HFFc6 (cell line): ENCODE measurements at regions not wholly inside any gene's neighbourhood (a gene's known extent, or its start where the extent isn't known, plus 50 kb on each side); places are given as distances from the start of the nearest gene placed in this dataset.

Experiments
- DNase-seq: peaks from one replicate; pipeline ENCODE4 v3.0.0-alpha.2; 2018
- H3K27ac Mint-ChIP-seq: 2 replicates; pipeline ENCODE4 v1.8.0; 2020; ENCODE audit warnings: mild to moderate bottlenecking, mixed read lengths
- H3K27me3 Mint-ChIP-seq: 2 replicates; pipeline ENCODE4 v1.8.0; 2021; ENCODE audit warnings: mild to moderate bottlenecking, moderate library complexity, mixed read lengths; ENCODE audit not compliant: insufficient read depth
- H3K36me3 Mint-ChIP-seq: 2 replicates; pipeline ENCODE4 v1.8.0; 2021; ENCODE audit warnings: low read depth, mixed read lengths
- H3K4me1 Mint-ChIP-seq: 2 replicates; pipeline ENCODE4 v1.8.0; 2020; ENCODE audit warnings: low read depth, mixed read lengths
- H3K4me3 Mint-ChIP-seq: 2 replicates; pipeline ENCODE4 v1.8.0; 2020; ENCODE audit warnings: mild to moderate bottlenecking, moderate library complexity, mixed read lengths
- H3K9me3 Mint-ChIP-seq: 2 replicates; pipeline ENCODE4 v1.8.0; 2020; ENCODE audit warnings: mild to moderate bottlenecking, mixed read lengths
- TF ChIP-seq, protein P1 (sequence below): fragments of 200-600 bp; sonication (generic); IDR thresholded peaks from 2 replicates; pipeline ENCODE4 v1.5.0; 2021; ENCODE audit warnings: antibody characterized with exemption, mild to moderate bottlenecking

DNA sequence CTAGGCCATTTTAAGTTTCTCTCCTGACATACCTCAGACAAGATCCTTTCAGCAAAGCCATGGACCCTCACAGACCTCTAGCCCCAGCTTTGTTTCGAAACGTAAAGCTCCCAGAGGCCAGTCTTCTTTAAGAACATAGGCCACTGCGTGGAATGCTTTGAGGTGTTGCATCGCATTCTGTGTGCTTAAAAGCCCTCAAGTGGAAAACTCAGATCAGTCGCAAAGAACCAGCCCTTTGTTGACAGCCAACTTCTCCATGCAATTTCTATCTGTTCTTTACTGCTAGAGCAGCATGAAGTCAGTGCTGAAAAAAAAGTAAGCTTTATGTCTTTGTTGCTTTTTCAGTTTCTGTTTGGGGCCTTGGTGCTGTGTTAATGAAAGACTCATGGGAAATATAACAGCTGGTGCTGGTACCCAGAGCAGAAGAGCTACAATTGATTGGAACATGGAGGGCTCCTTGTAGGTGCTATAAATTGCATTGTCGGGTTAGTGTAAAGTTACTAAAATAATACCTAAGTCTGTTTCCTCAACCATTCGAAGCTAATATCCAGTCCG is 142.6 kb downstream of the MAP3K7 start:
- H3K4me3 Mint-ChIP-seq = no peak overlapping the region
- TF ChIP-seq, protein P1, sequence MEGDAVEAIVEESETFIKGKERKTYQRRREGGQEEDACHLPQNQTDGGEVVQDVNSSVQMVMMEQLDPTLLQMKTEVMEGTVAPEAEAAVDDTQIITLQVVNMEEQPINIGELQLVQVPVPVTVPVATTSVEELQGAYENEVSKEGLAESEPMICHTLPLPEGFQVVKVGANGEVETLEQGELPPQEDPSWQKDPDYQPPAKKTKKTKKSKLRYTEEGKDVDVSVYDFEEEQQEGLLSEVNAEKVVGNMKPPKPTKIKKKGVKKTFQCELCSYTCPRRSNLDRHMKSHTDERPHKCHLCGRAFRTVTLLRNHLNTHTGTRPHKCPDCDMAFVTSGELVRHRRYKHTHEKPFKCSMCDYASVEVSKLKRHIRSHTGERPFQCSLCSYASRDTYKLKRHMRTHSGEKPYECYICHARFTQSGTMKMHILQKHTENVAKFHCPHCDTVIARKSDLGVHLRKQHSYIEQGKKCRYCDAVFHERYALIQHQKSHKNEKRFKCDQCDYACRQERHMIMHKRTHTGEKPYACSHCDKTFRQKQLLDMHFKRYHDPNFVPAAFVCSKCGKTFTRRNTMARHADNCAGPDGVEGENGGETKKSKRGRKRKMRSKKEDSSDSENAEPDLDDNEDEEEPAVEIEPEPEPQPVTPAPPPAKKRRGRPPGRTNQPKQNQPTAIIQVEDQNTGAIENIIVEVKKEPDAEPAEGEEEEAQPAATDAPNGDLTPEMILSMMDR = no peak
- peaks cover 4% of the 10 kb centered on the region for H3K27me3 Mint-ChIP-seq
- H3K9me3 Mint-ChIP-seq = no peaks in the 10 kb centered on the region
- H3K27ac Mint-ChIP-seq = no peak overlapping the region
- no peak for DNase-seq
- no peaks in the 10 kb centered on the region for H3K4me1 Mint-ChIP-seq
- no peaks in the 10 kb centered on the region for H3K36me3 Mint-ChIP-seq

DNA sequence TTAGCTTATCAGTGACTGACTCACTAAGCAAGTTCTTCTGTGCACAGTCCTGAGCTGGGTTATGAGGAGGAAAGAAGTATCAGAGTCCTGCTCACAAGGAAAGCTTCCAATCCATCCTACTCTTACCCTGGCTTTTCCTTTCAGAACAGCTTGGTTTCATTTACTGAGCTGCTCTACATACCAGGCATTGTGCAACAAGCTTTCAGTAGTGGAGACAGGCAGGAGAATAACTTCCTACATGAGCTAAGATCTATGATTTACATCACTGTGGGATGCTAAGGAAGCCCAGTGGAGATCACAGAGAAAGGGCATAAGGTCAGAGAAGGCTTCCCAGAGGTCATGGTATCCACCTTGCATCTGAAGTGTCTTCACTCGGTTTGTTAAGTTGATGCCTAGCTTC is 144.5 kb downstream of the MAP3K7 start:
- Mint-ChIP-seq H3K4me1 (no peaks in the 10 kb centered on the region), H3K9me3 (no peaks in the 10 kb centered on the region), H3K27ac (no peak overlapping the region), H3K36me3 (no peaks in the 10 kb centered on the region), H3K4me3 (no peak overlapping the region), H3K27me3 (peaks cover 4% of the 10 kb centered on the region)
- TF ChIP-seq, protein P1 = no peak
- DNase-seq = no peak

DNA sequence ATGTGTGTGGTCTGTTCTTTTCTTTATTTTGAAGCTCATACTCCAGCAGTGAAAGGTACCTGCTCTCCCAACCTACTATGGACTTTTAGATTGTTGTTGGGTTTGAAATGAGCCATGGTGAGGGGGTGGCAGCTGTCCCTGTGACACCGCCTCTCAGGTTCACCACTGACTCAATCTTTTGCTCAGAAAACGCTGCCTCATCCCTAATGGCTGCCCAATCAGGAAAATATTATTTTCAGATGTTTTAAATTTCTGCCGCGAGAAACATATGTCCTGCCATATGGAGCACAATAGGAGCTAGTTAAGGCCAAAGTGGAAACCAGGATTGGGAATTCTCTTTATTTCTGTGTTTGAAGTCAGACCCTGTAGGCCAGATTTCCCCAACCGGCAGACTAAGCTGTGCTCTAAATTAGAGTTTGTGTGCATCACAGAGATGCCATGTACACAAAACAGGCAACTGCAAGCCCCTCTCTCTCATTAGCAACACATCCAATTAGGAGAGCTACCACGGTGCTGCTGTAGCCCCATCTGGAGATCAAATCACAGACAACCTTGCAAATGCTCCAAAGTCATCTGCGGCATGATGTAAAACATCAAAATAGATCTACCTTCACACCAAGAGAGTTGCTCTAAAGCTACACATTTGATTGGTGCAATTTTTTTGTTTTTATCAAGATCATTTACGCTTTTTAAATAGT is 144.1 kb upstream of the BACH2 start:
- peaks cover 4% of the 10 kb centered on the region for H3K27me3 Mint-ChIP-seq
- DNase-seq = no peak
- H3K9me3 Mint-ChIP-seq = no peaks in the 10 kb centered on the region
- H3K27ac Mint-ChIP-seq = no peak overlapping the region
- H3K36me3 Mint-ChIP-seq = no peaks in the 10 kb centered on the region
- H3K4me3 Mint-ChIP-seq = no peak overlapping the region
- TF ChIP-seq, protein P1 = no peak
- no peaks in the 10 kb centered on the region for H3K4me1 Mint-ChIP-seq

DNA sequence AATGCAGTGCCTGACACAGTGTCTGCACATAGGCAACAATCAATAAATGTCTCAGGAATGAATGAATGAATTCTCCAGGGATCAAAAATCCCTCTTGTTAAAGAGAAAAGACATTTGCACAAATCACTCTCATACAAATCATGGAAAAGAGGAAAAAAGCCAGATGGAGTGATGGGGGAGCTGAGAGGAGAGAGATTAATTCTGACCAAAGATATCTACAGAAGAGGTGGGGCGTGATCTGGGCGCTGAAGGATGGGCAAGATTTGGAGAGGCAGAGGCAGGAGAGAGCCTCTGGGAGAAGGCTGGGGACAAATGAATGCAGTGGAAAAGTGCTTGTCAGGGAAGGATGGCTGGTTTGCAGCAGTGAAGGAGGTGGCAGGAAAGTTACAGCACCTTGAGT is 142.9 kb upstream of the BACH2 start:
- TF ChIP-seq, protein P1 = no peak

DNA sequence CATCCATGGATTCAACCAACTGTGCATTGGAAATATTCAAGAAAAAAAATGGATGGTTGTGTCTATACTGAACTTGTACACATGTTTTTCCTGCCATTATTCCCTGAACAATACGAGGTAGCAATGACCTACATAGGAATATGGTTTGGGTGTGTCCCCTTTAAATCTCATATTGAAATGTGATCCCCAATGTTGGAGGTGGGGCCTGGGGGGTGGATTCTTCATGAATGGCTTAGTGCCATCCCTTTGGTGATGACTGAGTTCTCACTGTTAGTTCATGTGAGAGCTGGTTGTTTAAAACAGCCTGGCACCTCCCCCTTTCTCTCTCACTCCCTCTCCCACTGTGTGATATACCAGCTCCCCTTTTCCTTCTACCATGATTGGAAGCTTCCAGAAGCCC is 139.8 kb upstream of the BACH2 start:
- Mint-ChIP-seq H3K27me3 (no peaks in the 10 kb centered on the region), H3K36me3 (no peaks in the 10 kb centered on the region), H3K4me1 (no peaks in the 10 kb centered on the region), H3K4me3 (no peak overlapping the region), H3K27ac (no peak overlapping the region), H3K9me3 (no peaks in the 10 kb centered on the region)
- DNase-seq = no peak
- TF ChIP-seq, protein P1 = no peak

More for the DNA sequence above, 142.9 kb upstream of the BACH2 start:
- Mint-ChIP-seq H3K9me3 (no peaks in the 10 kb centered on the region), H3K36me3 (no peaks in the 10 kb centered on the region), H3K4me1 (no peaks in the 10 kb centered on the region), H3K27me3 (peaks cover 3% of the 10 kb centered on the region), H3K27ac (no peak overlapping the region), H3K4me3 (no peak overlapping the region)
- DNase-seq = no peak
